Vagina (tissue), 2 donors: ENCODE measurements at regions not wholly inside any gene's neighbourhood (a gene's known extent, or its start where the extent isn't known, plus 50 kb on each side); places are given as distances from the start of the nearest gene placed in this dataset.

ENCODE experiments used
- DNase-seq, 2 donors: peaks; one replicate each; pipeline ENCODE4 v3.0.0-alpha.2; 2017; ENCODE audit errors: extremely low spot score in 2 of 2
- H3K27ac ChIP-seq: fragments of 200-600 bp; sonication (generic); one replicate; pipeline ENCODE4 v1.5.1; 2019
- H3K27me3 ChIP-seq: fragments of 200-600 bp; sonication (generic); one replicate; pipeline ENCODE4 v1.5.1; 2019
- H3K36me3 ChIP-seq, 2 donors: fragments of 200-600 bp; sonication (generic); one replicate each; pipeline ENCODE4 v1.5.1; 2017 to 2019
- H3K4me1 ChIP-seq: fragments of 200-600 bp; sonication (generic); one replicate; pipeline ENCODE4 v1.5.1; 2019
- H3K4me3 ChIP-seq, 2 donors: fragments of 200-600 bp; sonication (generic); 1 replicate in 1 of 2; 2 replicates in 1 of 2; pipeline ENCODE4 v1.5.1; 2016 to 2019
- H3K9me3 ChIP-seq: fragments of 200-600 bp; sonication (generic); one replicate; pipeline ENCODE4 v1.5.1; 2019
- CTCF ChIP-seq, 3 experiments: fragments of 450-650 bp in 2 of 3; fragments of 200-600 bp in 1 of 3; sonication (generic) in 1 of 3; IDR thresholded peaks; one replicate each; pipeline ENCODE4 v1.5.1; 2017 to 2019; ENCODE audit warnings: antibody characterized with exemption in 3 of 3, mild to moderate bottlenecking in 2 of 3, moderate library complexity in 2 of 3
- POLR2A ChIP-seq, 2 donors: fragments of 450-650 bp; IDR thresholded peaks; one replicate each; pipeline ENCODE4 v1.6.1; 2017; ENCODE audit warnings: antibody characterized with exemption in 2 of 2, mild to moderate bottlenecking in 2 of 2, moderate library complexity in 2 of 2
- POLR2AphosphoS5 ChIP-seq, 2 donors: sonication (generic); formaldehyde crosslinking; IDR thresholded peaks; one replicate each; pipeline ENCODE4 v1.9.0; 2017; ENCODE audit warnings: antibody characterized with exemption in 2 of 2, mild to moderate bottlenecking in 2 of 2, low read depth in 1 of 2; ENCODE audit not compliant: insufficient read depth in 1 of 2
- intact Hi-C: fragments of 100-400 bp; cut with DNase I; formaldehyde crosslinking; loops from one replicate; pipeline ENCODE4 v1.15.1; 2023

GRCh38 chr15:77781151-77781945 is 148.6 kb upstream of the LINGO1 start:
- Histone ChIP-seq H3K4me3 (no peak overlapping the region), H3K36me3 (no peaks in the 10 kb centered on the region), H3K4me1 (no peaks in the 10 kb centered on the region), H3K27me3 (no peaks in the 10 kb centered on the region), H3K9me3 (no peaks in the 10 kb centered on the region), H3K27ac (no peak overlapping the region)
- TF ChIP-seq POLR2AphosphoS5 (IDR thresholded peaks at IDR 0.05; ENCODE audit: insufficient read depth in 1 of 2, low read depth in 1 of 2): no peak
- TF ChIP-seq POLR2A (IDR thresholded peaks at IDR 0.05): no peak
- TF ChIP-seq CTCF (IDR thresholded peaks at IDR 0.05): no peak
- no peak for DNase-seq
- intact Hi-C loops: no loop called here

GRCh38 chr15:77778802-77779201 is 146.1 kb upstream of the LINGO1 start:
- Histone ChIP-seq H3K36me3 (no peaks in the 10 kb centered on the region), H3K4me3 (no peak overlapping the region), H3K9me3 (no peaks in the 10 kb centered on the region), H3K27me3 (no peaks in the 10 kb centered on the region), H3K4me1 (no peaks in the 10 kb centered on the region), H3K27ac (no peak overlapping the region)
- no peak for DNase-seq
- intact Hi-C loops: no loop called here
- TF ChIP-seq POLR2A (IDR thresholded peaks at IDR 0.05) (no peak), POLR2AphosphoS5 (IDR thresholded peaks at IDR 0.05; ENCODE audit: insufficient read depth in 1 of 2, low read depth in 1 of 2) (no peak), CTCF (IDR thresholded peaks at IDR 0.05) (no peak)

GRCh38 chr15:77775837-77776236 is 143.1 kb upstream of the LINGO1 start:
- intact Hi-C loops: no loop called here
- H3K4me1 ChIP-seq: no peaks in the 10 kb centered on the region
- TF ChIP-seq POLR2AphosphoS5 (IDR thresholded peaks at IDR 0.05; ENCODE audit: insufficient read depth in 1 of 2, low read depth in 1 of 2) (no peak), POLR2A (IDR thresholded peaks at IDR 0.05) (no peak), CTCF (IDR thresholded peaks at IDR 0.05) (no peak)
- no peaks in the 10 kb centered on the region for H3K27me3 ChIP-seq
- no peak for DNase-seq
- no peak overlapping the region for H3K4me3 ChIP-seq
- no peaks in the 10 kb centered on the region for H3K36me3 ChIP-seq
- no peaks in the 10 kb centered on the region for H3K9me3 ChIP-seq
- H3K27ac ChIP-seq: no peak overlapping the region

GRCh38 chr15:77775373-77775772 is 142.7 kb upstream of the LINGO1 start:
- DNase-seq: no peak
- H3K27me3 ChIP-seq: no peaks in the 10 kb centered on the region
- no peak overlapping the region for H3K4me3 ChIP-seq
- H3K9me3 ChIP-seq: no peaks in the 10 kb centered on the region
- no peaks in the 10 kb centered on the region for H3K36me3 ChIP-seq
- H3K4me1 ChIP-seq: no peaks in the 10 kb centered on the region
- H3K27ac ChIP-seq: no peak overlapping the region
- TF ChIP-seq POLR2AphosphoS5 (IDR thresholded peaks at IDR 0.05; ENCODE audit: insufficient read depth in 1 of 2, low read depth in 1 of 2): no peak
- TF ChIP-seq CTCF (IDR thresholded peaks at IDR 0.05): no peak
- TF ChIP-seq POLR2A (IDR thresholded peaks at IDR 0.05): no peak
- intact Hi-C loops: no loop called here

- intact Hi-C loops: no loop called here
Observed at GRCh38 chr15:77774350-77774749, 141.6 kb upstream of the LINGO1 start.

More at GRCh38 chr15:77774350-77774749, 141.6 kb upstream of the LINGO1 start:
- no peaks in the 10 kb centered on the region for H3K36me3 ChIP-seq
- no peak overlapping the region for H3K4me3 ChIP-seq
- H3K27me3 ChIP-seq: no peaks in the 10 kb centered on the region
- H3K9me3 ChIP-seq: no peaks in the 10 kb centered on the region
- TF ChIP-seq POLR2A (IDR thresholded peaks at IDR 0.05): no peak
- TF ChIP-seq POLR2AphosphoS5 (IDR thresholded peaks at IDR 0.05; ENCODE audit: insufficient read depth in 1 of 2, low read depth in 1 of 2): no peak
- TF ChIP-seq CTCF (IDR thresholded peaks at IDR 0.05): no peak
- H3K27ac ChIP-seq: no peak overlapping the region
- DNase-seq: no peak
- no peaks in the 10 kb centered on the region for H3K4me1 ChIP-seq
